Lung (tissue), 11 donors: ENCODE measurements at regions not wholly inside any gene's neighbourhood (a gene's known extent, or its start where the extent isn't known, plus 50 kb on each side); places are given as distances from the start of the nearest gene placed in this dataset.
A peak's percentile ranks its signal among the peaks of the same experiment; 100 is the strongest.

ENCODE experiments used
- ATAC-seq: fragments of 200-7000 bp; cut with Tn5 transposase; one replicate; pipeline ENCODE4 v1.9.1; 2020; ENCODE audit warnings: moderate number of reproducible peaks; ENCODE audit not compliant: insufficient read depth, low FRiP score
- DNase-seq, 3 donors: peaks; one replicate each; pipeline ENCODE4 v3.0.0-alpha.2; 2013 to 2017
- H3K27ac ChIP-seq, 2 donors: one replicate each; pipeline ENCODE4 v1.5.1; 2013; ENCODE audit warnings: mild to moderate bottlenecking in 2 of 2, moderate library complexity in 2 of 2, control low read depth in 1 of 2, inconsistent platforms in 1 of 2, low read depth in 1 of 2, low read length in 1 of 2
- H3K27me3 ChIP-seq, 3 donors: one replicate each; pipeline ENCODE4 v1.5.1; 2013; ENCODE audit warnings: low read length in 2 of 3; ENCODE audit not compliant: control insufficient read depth in 3 of 3, insufficient read depth in 3 of 3
- H3K36me3 ChIP-seq, 4 donors: one replicate each; pipeline ENCODE4 v1.5.1; 2013; ENCODE audit warnings: low read length in 4 of 4, mild to moderate bottlenecking in 1 of 4, moderate library complexity in 1 of 4; ENCODE audit not compliant: control insufficient read depth in 4 of 4, insufficient read depth in 4 of 4
- H3K4me1 ChIP-seq, 5 donors: one replicate each; pipeline ENCODE4 v1.5.1; 2013; ENCODE audit warnings: low read length in 5 of 5, mild to moderate bottlenecking in 2 of 5, moderate library complexity in 1 of 5; ENCODE audit not compliant: control insufficient read depth in 5 of 5, insufficient read depth in 5 of 5
- H3K4me3 ChIP-seq: one replicate; pipeline ENCODE4 v1.5.1; 2013; ENCODE audit warnings: mild to moderate bottlenecking, control low read depth, moderate library complexity
- H3K9ac ChIP-seq, 2 donors: one replicate each; pipeline ENCODE4 v1.5.1; 2013; ENCODE audit warnings: low read length in 2 of 2, control low read depth in 1 of 2; ENCODE audit not compliant: insufficient read depth in 1 of 2
- H3K9me3 ChIP-seq, 4 donors: one replicate each; pipeline ENCODE4 v1.5.1; 2013; ENCODE audit warnings: low read length in 3 of 4, mild to moderate bottlenecking in 1 of 4, moderate library complexity in 1 of 4; ENCODE audit not compliant: control insufficient read depth in 4 of 4, insufficient read depth in 3 of 4
- CTCF ChIP-seq: IDR thresholded peaks from 2 replicates; pipeline ENCODE4 v1.5.1; 2012; ENCODE audit warnings: mild to moderate bottlenecking; ENCODE audit errors: control extremely low read depth, extremely low read depth
- WGBS, 2 donors: extraction: QIAGEN DNeasy Blood & Tissue Kit; methylation state at CpG; one replicate each; pipeline ENCODE4 v1.1.7; 2013; 5-methylcytosine and 5-hydroxymethylcytosine counted together
- donor health status: control.
- donor health status: control.
- donor health status: Bipolar disorder and iron deficiency.
- donor health status: healthy.
- donor health status: DM: yes; HTN: yes; CAD: no.

GRCh38 chr2:45259138-45259537 lies 249.9 kb upstream of the SIX2 start:
- peak; percentile 45 to 87 (median 63) for DNase-seq
- no peak overlapping the region for H3K9ac ChIP-seq
- no peak overlapping the region for H3K4me3 ChIP-seq
- no peak overlapping the region for H3K27ac ChIP-seq
- no peaks in the 10 kb centered on the region for H3K27me3 ChIP-seq
- TF ChIP-seq CTCF = no peak
- H3K36me3 ChIP-seq = no peaks in the 10 kb centered on the region
- 51 to 70% methylated on average over 8 of the region's 8 CpGs for WGBS, 2 donors
- H3K9me3 ChIP-seq = no peaks in the 10 kb centered on the region
- no peak for ATAC-seq
- peaks cover 0 to 42% (median 2%) of the 10 kb centered on the region in 5 donors for H3K4me1 ChIP-seq

DNA sequence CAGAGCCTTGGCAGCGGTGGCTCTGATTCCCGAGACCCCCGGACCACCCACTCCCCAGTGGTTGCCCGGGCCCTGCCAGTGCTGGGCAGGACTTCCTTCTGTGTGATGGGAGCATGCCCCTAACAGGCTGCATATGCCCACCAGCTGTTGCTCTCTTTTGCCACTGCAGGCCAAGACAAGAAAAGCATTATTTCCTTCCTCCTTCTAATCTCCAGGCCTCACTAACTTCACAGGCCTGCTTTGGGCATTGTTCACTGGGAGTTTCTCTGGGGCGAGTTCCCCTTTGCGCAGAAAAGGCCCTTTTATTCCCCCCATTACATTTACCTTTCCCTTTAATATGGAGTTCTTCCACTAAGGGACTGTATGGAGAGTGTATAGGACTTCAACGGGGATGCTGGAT lies 249.1 kb upstream of the SIX2 start:
- Histone ChIP-seq H3K4me1 (peaks cover 0 to 42% (median 2%) of the 10 kb centered on the region in 5 donors), H3K4me3 (no peak overlapping the region), H3K27me3 (no peaks in the 10 kb centered on the region), H3K9me3 (no peaks in the 10 kb centered on the region), H3K9ac (no peak overlapping the region), H3K27ac (no peak overlapping the region), H3K36me3 (no peaks in the 10 kb centered on the region)
- no peak for TF ChIP-seq CTCF
- peak; percentile 28 to 50 (median 44) for DNase-seq
- 29 to 50% methylated on average over 7 of the region's 7 CpGs for WGBS, 2 donors
- no peak for ATAC-seq

DNA sequence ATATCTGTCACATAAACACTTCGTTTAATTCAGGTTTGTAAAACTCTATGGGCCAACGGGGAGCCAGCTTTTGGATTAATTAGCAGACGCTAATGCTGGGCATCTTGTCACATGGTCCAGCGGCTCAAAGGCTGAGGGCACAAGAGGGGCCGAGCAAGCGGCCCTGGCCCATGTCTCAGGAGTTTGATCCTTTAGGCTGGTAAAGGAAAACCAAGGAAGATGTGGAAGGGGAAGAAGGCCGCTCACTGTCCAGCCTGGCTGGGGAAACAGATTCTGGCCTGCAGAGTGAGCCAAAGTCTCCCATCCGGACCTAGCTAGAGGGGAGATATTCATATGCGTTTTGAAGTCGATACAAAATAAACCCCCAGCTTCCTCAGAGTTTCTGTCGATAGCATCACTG lies 248.6 kb upstream of the SIX2 start:
- Histone ChIP-seq H3K4me3 (no peak overlapping the region), H3K9ac (no peak overlapping the region), H3K4me1 (peaks cover 0 to 42% (median 2%) of the 10 kb centered on the region in 5 donors), H3K27me3 (no peaks in the 10 kb centered on the region), H3K9me3 (no peaks in the 10 kb centered on the region), H3K36me3 (no peaks in the 10 kb centered on the region), H3K27ac (no peak overlapping the region)
- 72 to 73% methylated on average over 11 of the region's 11 CpGs for WGBS, 2 donors
- no peak for TF ChIP-seq CTCF
- DNase-seq (peak in 1 of 3 donors; percentile 13), ATAC-seq (no peak)

- DNase-seq (peak; percentile 59 to 81 (median 67)), ATAC-seq (no peak)
- H3K27ac ChIP-seq = no peak overlapping the region
- WGBS, 2 donors = 80% methylated on average over 13 to 16 of the region's 16 CpGs
- H3K27me3 ChIP-seq = no peaks in the 10 kb centered on the region
- H3K36me3 ChIP-seq = no peaks in the 10 kb centered on the region
- H3K4me3 ChIP-seq = no peak overlapping the region
- no peaks in the 10 kb centered on the region for H3K9me3 ChIP-seq
- TF ChIP-seq CTCF = no peak
- H3K4me1 ChIP-seq = peaks cover 0 to 42% (median 2%) of the 10 kb centered on the region in 5 donors
- no peak overlapping the region for H3K9ac ChIP-seq
Measured at GRCh38 chr2:45256867-45257641, 247.8 kb upstream of the SIX2 start.
